ENCODE measurements at regions not wholly inside any gene's neighbourhood (a gene's known extent, or its start where the extent isn't known, plus 50 kb on each side); places are given as distances from the start of the nearest gene placed in this dataset.

- no peak overlapping the region for H3K4me2 ChIP-seq
Measured at GRCh38 chr6:40738551-40739193, 151.5 kb upstream of the LRFN2 start.

GRCh38 chr6:40735521-40735920 lies 148.4 kb upstream of the LRFN2 start:
- no peaks in the 10 kb centered on the region for H3K79me2 ChIP-seq (ENCODE audit: low read depth)
- ChIA-PET POLR2A (ENCODE audit: unreplicated experiment) (no interaction called here), CTCF (no interaction called here)
- intact Hi-C loops (cut with micrococcal nuclease; ENCODE audit: unreplicated experiment) = no loop called here
- no peak overlapping the region for H3K4me2 ChIP-seq
- DNase-seq = no peak
- no peak overlapping the region for H3K27ac ChIP-seq
- TF ChIP-seq CTCF (conservative IDR thresholded peaks at IDR 0.05) (no peak), EZH2 (IDR thresholded peaks at IDR 0.05; ENCODE audit: low read depth) (no peak; the same call in 1 of the 2 replicates)
- H3K9me2 ChIP-seq (ENCODE audit: insufficient read depth) = no peaks in the 10 kb centered on the region
- no peaks in the 10 kb centered on the region for H3K4me1 ChIP-seq (replicated peaks; ENCODE audit: insufficient read depth)
- no TSS peak for BruUV-seq (replicated peaks)
- H3K27me3 ChIP-seq (ENCODE audit: insufficient read depth, low read depth) = peaks cover 84% of the 10 kb centered on the region
- H2AFZ ChIP-seq = no peak overlapping the region
- no peaks in the 10 kb centered on the region for H3K9me3 ChIP-seq (ENCODE audit: insufficient read depth, low read depth)
- H4K20me1 ChIP-seq (ENCODE audit: insufficient read depth) = no peaks in the 10 kb centered on the region
- no peaks in the 10 kb centered on the region for H3K36me3 ChIP-seq (ENCODE audit: low read depth)
- no peaks in the 10 kb centered on the region for H3F3A ChIP-seq (ENCODE audit: insufficient read depth, low read depth)
- no peak overlapping the region for H3K4me3 ChIP-seq

More at GRCh38 chr6:40738551-40739193, 151.5 kb upstream of the LRFN2 start:
- Histone ChIP-seq H3K36me3 (ENCODE audit: low read depth) (no peaks in the 10 kb centered on the region), H3K79me2 (ENCODE audit: low read depth) (no peaks in the 10 kb centered on the region), H3K9me3 (ENCODE audit: insufficient read depth, low read depth) (no peaks in the 10 kb centered on the region), H3F3A (ENCODE audit: insufficient read depth, low read depth) (no peaks in the 10 kb centered on the region), H3K4me3 (no peak overlapping the region), H4K20me1 (ENCODE audit: insufficient read depth) (no peaks in the 10 kb centered on the region), H3K9me2 (ENCODE audit: insufficient read depth) (no peaks in the 10 kb centered on the region), H3K27ac (no peak overlapping the region), H3K27me3 (ENCODE audit: insufficient read depth, low read depth) (peaks cover 74% of the 10 kb centered on the region), H2AFZ (no peak overlapping the region), H3K4me1 (replicated peaks; ENCODE audit: insufficient read depth) (no peaks in the 10 kb centered on the region)
- POLR2A ChIA-PET (ENCODE audit: unreplicated experiment) = no interaction called here
- CTCF ChIA-PET = no interaction called here
- DNase-seq = no peak
- intact Hi-C loops (cut with micrococcal nuclease; ENCODE audit: unreplicated experiment) = no loop called here
- TF ChIP-seq CTCF (conservative IDR thresholded peaks at IDR 0.05) = no peak
- no peak for TF ChIP-seq EZH2 (IDR thresholded peaks at IDR 0.05; ENCODE audit: low read depth)
- BruUV-seq (replicated peaks) = no TSS peak

- H3F3A ChIP-seq (ENCODE audit: insufficient read depth, low read depth) = no peaks in the 10 kb centered on the region
- H3K4me3 ChIP-seq = no peak overlapping the region
- H3K27ac ChIP-seq = no peak overlapping the region
- BruUV-seq (replicated peaks) = no TSS peak
- H3K9me3 ChIP-seq (ENCODE audit: insufficient read depth, low read depth) = no peaks in the 10 kb centered on the region
- DNase-seq = no peak
- H3K27me3 ChIP-seq (ENCODE audit: insufficient read depth, low read depth) = peaks cover 87% of the 10 kb centered on the region
- no peaks in the 10 kb centered on the region for H3K9me2 ChIP-seq (ENCODE audit: insufficient read depth)
- ChIA-PET POLR2A (ENCODE audit: unreplicated experiment) (no interaction called here), CTCF (no interaction called here)
- intact Hi-C loops (cut with micrococcal nuclease; ENCODE audit: unreplicated experiment) = no loop called here
- H4K20me1 ChIP-seq (ENCODE audit: insufficient read depth) = no peaks in the 10 kb centered on the region
- H3K4me2 ChIP-seq = no peak overlapping the region
- H3K4me1 ChIP-seq (replicated peaks; ENCODE audit: insufficient read depth) = no peaks in the 10 kb centered on the region
- no peak overlapping the region for H2AFZ ChIP-seq
- no peak for TF ChIP-seq CTCF (conservative IDR thresholded peaks at IDR 0.05)
- TF ChIP-seq EZH2 (IDR thresholded peaks at IDR 0.05; ENCODE audit: low read depth) = no peak
- H3K79me2 ChIP-seq (ENCODE audit: low read depth) = no peaks in the 10 kb centered on the region
- H3K36me3 ChIP-seq (ENCODE audit: low read depth) = no peaks in the 10 kb centered on the region
Measured at GRCh38 chr6:40735121-40735520, 148.0 kb upstream of the LRFN2 start.

Measured in PC-9 (cell line).